HepG2 (cell line): ENCODE measurements at regions not wholly inside any gene's neighbourhood (a gene's known extent, or its start where the extent isn't known, plus 50 kb on each side); places are given as distances from the start of the nearest gene placed in this dataset.
A peak's percentile ranks its signal among the peaks of the same experiment; 100 is the strongest.

ENCODE experiments used
- ARID2 ChIP-seq: sonication (generic); formaldehyde crosslinking; IDR thresholded peaks from 2 replicates; pipeline ENCODE4 v1.8.1; 2022; ENCODE audit warnings: mild to moderate bottlenecking, missing genetic modification reagents, borderline replicate concordance
- ATF1 ChIP-seq: IDR thresholded peaks from 2 replicates; pipeline ENCODE4 v1.6.1; 2016; ENCODE audit warnings: mild to moderate bottlenecking, control low read depth
- ERF ChIP-seq: IDR thresholded peaks from 2 replicates; pipeline ENCODE4 v1.6.1; 2018; ENCODE audit warnings: missing biosample characterization, missing genetic modification reagents
- JARID2 ChIP-seq: sonication (generic); formaldehyde crosslinking; IDR thresholded peaks from 2 replicates; pipeline ENCODE4 v1.8.1; 2023; ENCODE audit warnings: missing genetic modification reagents, inconsistent platforms; ENCODE audit not compliant: insufficient replicate concordance
- TMF1 ChIP-seq: sonication (generic); formaldehyde crosslinking; IDR thresholded peaks from 2 replicates; pipeline ENCODE4 v1.8.1; 2022; ENCODE audit warnings: low read depth, missing genetic modification reagents
- ZBTB21 ChIP-seq: sonication (generic); formaldehyde crosslinking; IDR thresholded peaks from 2 replicates; pipeline ENCODE4 v1.4.0; 2020; ENCODE audit warnings: missing genetic modification reagents
- ZFP36L1 ChIP-seq: sonication (generic); formaldehyde crosslinking; IDR thresholded peaks from 2 replicates; pipeline ENCODE4 v1.8.0; 2022; ENCODE audit warnings: mild to moderate bottlenecking, missing genetic modification reagents, moderate library complexity
- ZMYM4 ChIP-seq: sonication (generic); formaldehyde crosslinking; IDR thresholded peaks from 2 replicates; pipeline ENCODE4 v1.8.1; 2023; ENCODE audit warnings: mild to moderate bottlenecking, missing genetic modification reagents
- ZNF225 ChIP-seq: sonication (generic); formaldehyde crosslinking; IDR thresholded peaks from 2 replicates; pipeline ENCODE4 v1.4.0; 2020; ENCODE audit warnings: mild to moderate bottlenecking, missing genetic modification reagents
- ZNF383 ChIP-seq: sonication (generic); formaldehyde crosslinking; IDR thresholded peaks from 2 replicates; pipeline ENCODE4 v1.4.0; 2020; ENCODE audit warnings: missing genetic modification reagents, mild to moderate bottlenecking, borderline replicate concordance
- ZNF747 ChIP-seq: sonication (generic); formaldehyde crosslinking; IDR thresholded peaks from 2 replicates; pipeline ENCODE4 v1.8.1; 2023; ENCODE audit warnings: missing genetic modification reagents, mild to moderate bottlenecking, borderline replicate concordance
- TF ChIP-seq, protein P1 (sequence below): sonication (generic); formaldehyde crosslinking; IDR thresholded peaks from 2 replicates; pipeline ENCODE4 v1.4.0; 2020; ENCODE audit warnings: missing genetic modification reagents, borderline replicate concordance
- TF ChIP-seq, protein P2 (sequence below): sonication (generic); formaldehyde crosslinking; IDR thresholded peaks from 2 replicates; pipeline ENCODE4 v1.4.0; 2020; ENCODE audit warnings: missing genetic modification reagents, mild to moderate bottlenecking, borderline replicate concordance
- TF ChIP-seq, protein P3 (sequence below): sonication (generic); formaldehyde crosslinking; IDR thresholded peaks from 2 replicates; pipeline ENCODE4 v1.4.0; 2020; ENCODE audit warnings: missing genetic modification reagents, mild to moderate bottlenecking, borderline replicate concordance
- TF ChIP-seq, protein P4 (sequence below): fragments of 450-650 bp; IDR thresholded peaks from 2 replicates; pipeline ENCODE4 v1.6.1; 2016

DNA sequence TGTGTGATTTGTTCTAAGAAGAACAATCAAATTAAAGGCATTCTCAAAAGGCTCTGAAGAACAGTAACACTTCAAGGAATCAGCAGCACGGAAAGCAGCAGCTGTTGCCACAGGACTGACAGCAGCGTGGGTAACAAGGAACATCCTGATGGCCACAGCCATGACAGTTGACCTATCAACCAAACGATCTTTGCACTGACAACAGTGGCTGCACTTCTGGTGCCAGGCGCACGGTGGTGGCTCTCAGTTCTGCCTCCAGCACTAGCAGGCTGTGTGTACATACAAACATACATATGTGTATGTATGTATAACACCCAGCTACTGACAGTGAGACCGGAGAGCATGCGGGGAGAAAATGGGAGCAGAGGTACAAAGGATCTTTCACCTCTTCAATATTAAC is 114.1 kb downstream of the ZFAND4 start (continued):
- TF ChIP-seq JARID2 (CRISPR knock-in tag) (no peak), ZNF225 (CRISPR knock-in tag) (no peak), ZNF383 (no peak), ATF1 (CRISPR knock-in tag) (no peak), ERF (peak; percentile 38; the same call in 1 of the 2 replicates), ARID2 (no peak), ZNF747 (CRISPR knock-in tag) (no peak), ZBTB21 (CRISPR knock-in tag) (no peak), ZFP36L1 (CRISPR knock-in tag) (no peak), ZMYM4 (CRISPR knock-in tag) (peak; percentile 66), TMF1 (CRISPR knock-in tag) (no peak)
- TF ChIP-seq, protein P1, sequence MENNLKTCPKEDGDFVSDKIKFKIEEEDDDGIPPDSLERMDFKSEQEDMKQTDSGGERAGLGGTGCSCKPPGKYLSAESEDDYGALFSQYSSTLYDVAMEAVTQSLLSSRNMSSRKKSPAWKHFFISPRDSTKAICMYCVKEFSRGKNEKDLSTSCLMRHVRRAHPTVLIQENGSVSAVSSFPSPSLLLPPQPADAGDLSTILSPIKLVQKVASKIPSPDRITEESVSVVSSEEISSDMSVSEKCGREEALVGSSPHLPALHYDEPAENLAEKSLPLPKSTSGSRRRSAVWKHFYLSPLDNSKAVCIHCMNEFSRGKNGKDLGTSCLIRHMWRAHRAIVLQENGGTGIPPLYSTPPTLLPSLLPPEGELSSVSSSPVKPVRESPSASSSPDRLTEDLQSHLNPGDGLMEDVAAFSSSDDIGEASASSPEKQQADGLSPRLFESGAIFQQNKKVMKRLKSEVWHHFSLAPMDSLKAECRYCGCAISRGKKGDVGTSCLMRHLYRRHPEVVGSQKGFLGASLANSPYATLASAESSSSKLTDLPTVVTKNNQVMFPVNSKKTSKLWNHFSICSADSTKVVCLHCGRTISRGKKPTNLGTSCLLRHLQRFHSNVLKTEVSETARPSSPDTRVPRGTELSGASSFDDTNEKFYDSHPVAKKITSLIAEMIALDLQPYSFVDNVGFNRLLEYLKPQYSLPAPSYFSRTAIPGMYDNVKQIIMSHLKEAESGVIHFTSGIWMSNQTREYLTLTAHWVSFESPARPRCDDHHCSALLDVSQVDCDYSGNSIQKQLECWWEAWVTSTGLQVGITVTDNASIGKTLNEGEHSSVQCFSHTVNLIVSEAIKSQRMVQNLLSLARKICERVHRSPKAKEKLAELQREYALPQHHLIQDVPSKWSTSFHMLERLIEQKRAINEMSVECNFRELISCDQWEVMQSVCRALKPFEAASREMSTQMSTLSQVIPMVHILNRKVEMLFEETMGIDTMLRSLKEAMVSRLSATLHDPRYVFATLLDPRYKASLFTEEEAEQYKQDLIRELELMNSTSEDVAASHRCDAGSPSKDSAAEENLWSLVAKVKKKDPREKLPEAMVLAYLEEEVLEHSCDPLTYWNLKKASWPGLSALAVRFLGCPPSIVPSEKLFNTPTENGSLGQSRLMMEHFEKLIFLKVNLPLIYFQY (CRISPR knock-in tag), result no peak
- TF ChIP-seq, protein P2, sequence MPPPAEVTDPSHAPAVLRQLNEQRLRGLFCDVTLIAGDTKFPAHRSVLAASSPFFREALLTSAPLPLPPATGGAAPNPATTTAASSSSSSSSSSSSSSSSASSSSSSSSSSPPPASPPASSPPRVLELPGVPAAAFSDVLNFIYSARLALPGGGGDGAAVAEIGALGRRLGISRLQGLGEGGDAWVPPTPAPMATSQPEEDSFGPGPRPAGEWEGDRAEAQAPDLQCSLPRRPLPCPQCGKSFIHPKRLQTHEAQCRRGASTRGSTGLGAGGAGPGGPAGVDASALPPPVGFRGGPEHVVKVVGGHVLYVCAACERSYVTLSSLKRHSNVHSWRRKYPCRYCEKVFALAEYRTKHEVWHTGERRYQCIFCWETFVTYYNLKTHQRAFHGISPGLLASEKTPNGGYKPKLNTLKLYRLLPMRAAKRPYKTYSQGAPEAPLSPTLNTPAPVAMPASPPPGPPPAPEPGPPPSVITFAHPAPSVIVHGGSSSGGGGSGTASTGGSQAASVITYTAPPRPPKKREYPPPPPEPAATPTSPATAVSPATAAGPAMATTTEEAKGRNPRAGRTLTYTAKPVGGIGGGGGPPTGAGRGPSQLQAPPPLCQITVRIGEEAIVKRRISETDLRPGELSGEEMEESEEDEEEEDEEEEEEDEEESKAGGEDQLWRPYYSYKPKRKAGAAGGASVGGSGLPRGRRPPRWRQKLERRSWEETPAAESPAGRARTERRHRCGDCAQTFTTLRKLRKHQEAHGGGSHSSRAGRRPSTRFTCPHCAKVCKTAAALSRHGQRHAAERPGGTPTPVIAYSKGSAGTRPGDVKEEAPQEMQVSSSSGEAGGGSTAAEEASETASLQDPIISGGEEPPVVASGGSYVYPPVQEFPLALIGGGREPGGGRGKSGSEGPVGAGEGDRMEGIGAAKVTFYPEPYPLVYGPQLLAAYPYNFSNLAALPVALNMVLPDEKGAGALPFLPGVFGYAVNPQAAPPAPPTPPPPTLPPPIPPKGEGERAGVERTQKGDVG (CRISPR knock-in tag), result no peak
- TF ChIP-seq, protein P3, sequence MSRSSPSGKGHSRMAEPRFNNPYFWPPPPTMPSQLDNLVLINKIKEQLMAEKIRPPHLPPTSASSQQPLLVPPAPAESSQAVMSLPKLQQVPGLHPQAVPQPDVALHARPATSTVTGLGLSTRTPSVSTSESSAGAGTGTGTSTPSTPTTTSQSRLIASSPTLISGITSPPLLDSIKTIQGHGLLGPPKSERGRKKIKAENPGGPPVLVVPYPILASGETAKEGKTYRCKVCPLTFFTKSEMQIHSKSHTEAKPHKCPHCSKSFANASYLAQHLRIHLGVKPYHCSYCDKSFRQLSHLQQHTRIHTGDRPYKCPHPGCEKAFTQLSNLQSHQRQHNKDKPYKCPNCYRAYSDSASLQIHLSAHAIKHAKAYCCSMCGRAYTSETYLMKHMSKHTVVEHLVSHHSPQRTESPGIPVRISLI (CRISPR knock-in tag), result no peak
- TF ChIP-seq, protein P4, sequence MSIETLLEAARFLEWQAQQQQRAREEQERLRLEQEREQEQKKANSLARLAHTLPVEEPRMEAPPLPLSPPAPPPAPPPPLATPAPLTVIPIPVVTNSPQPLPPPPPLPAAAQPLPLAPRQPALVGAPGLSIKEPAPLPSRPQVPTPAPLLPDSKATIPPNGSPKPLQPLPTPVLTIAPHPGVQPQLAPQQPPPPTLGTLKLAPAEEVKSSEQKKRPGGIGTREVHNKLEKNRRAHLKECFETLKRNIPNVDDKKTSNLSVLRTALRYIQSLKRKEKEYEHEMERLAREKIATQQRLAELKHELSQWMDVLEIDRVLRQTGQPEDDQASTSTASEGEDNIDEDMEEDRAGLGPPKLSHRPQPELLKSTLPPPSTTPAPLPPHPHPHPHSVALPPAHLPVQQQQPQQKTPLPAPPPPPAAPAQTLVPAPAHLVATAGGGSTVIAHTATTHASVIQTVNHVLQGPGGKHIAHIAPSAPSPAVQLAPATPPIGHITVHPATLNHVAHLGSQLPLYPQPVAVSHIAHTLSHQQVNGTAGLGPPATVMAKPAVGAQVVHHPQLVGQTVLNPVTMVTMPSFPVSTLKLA, result no peak
